Mesendoderm (in vitro differentiated cells): ENCODE measurements at regions not wholly inside any gene's neighbourhood (a gene's known extent, or its start where the extent isn't known, plus 50 kb on each side); places are given as distances from the start of the nearest gene placed in this dataset.

Experiments used
- DNase-seq: peaks from one replicate; pipeline ENCODE4 v3.0.0; 2013
- H2AK5ac ChIP-seq: 2 replicates; pipeline ENCODE4 v1.6.1; 2013; ENCODE audit warnings: low read length, inconsistent platforms
- H2BK120ac ChIP-seq: 2 replicates; pipeline ENCODE4 v1.6.1; 2013; ENCODE audit warnings: low read depth, mild to moderate bottlenecking, low read length, moderate library complexity, mixed read lengths
- H2BK15ac ChIP-seq: replicated peaks from 2 replicates; pipeline ENCODE4 v1.6.1; 2013; ENCODE audit warnings: low read depth, mild to moderate bottlenecking, moderate library complexity
- H2BK5ac ChIP-seq: 2 replicates; pipeline ENCODE4 v1.6.1; 2013; ENCODE audit warnings: low read length, inconsistent platforms
- H3K18ac ChIP-seq: 2 replicates; pipeline ENCODE4 v1.6.1; 2013; ENCODE audit warnings: mild to moderate bottlenecking, low read length, mixed read lengths
- H3K23ac ChIP-seq: one replicate; pipeline ENCODE4 v1.6.1; 2013; ENCODE audit warnings: low read length
- H3K27ac ChIP-seq: 2 replicates; pipeline ENCODE4 v1.5.1; 2013; ENCODE audit warnings: low read depth, mild to moderate bottlenecking, inconsistent platforms, low read length, moderate library complexity
- H3K27me3 ChIP-seq: 2 replicates; pipeline ENCODE4 v1.6.1; 2013; ENCODE audit warnings: low read length, control low read depth, mild to moderate bottlenecking, inconsistent platforms; ENCODE audit not compliant: insufficient read depth, poor library complexity
- H3K36me3 ChIP-seq: 2 replicates; pipeline ENCODE4 v1.6.1; 2013; ENCODE audit warnings: low read length, inconsistent platforms; ENCODE audit not compliant: control insufficient read depth, insufficient read depth
- H3K4ac ChIP-seq: one replicate; pipeline ENCODE4 v1.6.1; 2013; ENCODE audit warnings: low read depth, mild to moderate bottlenecking, low read length, moderate library complexity
- H3K4me1 ChIP-seq: 2 replicates; pipeline ENCODE4 v1.6.1; 2013; ENCODE audit warnings: low read depth, low read length, inconsistent platforms; ENCODE audit not compliant: control insufficient read depth
- H3K4me2 ChIP-seq: 2 replicates; pipeline ENCODE4 v1.6.1; 2013; ENCODE audit warnings: low read length
- H3K4me3 ChIP-seq: 2 replicates; pipeline ENCODE4 v1.5.1; 2013; ENCODE audit warnings: mild to moderate bottlenecking, low read length
- H3K56ac ChIP-seq: one replicate; pipeline ENCODE4 v1.6.1; 2013; ENCODE audit warnings: low read length
- H3K79me1 ChIP-seq: 2 replicates; pipeline ENCODE4 v1.6.1; 2013; ENCODE audit warnings: low read length, inconsistent platforms
- H3K79me2 ChIP-seq: 2 replicates; pipeline ENCODE4 v1.6.1; 2013; ENCODE audit warnings: mild to moderate bottlenecking, low read length; ENCODE audit not compliant: control insufficient read depth, insufficient read depth
- H3K9ac ChIP-seq: 2 replicates; pipeline ENCODE4 v1.6.1; 2013; ENCODE audit warnings: low read length, inconsistent platforms
- H4K5ac ChIP-seq: one replicate; pipeline ENCODE4 v1.6.1; 2013; ENCODE audit warnings: low read length
- H4K8ac ChIP-seq: one replicate; pipeline ENCODE4 v1.6.1; 2013; ENCODE audit warnings: low read depth, mild to moderate bottlenecking, control low read depth, low read length, moderate library complexity
- WGBS: extraction: QIAGEN DNeasy Blood & Tissue Kit; methylation state at CpG from one replicate; pipeline ENCODE4 v1.1.7; 2013; ENCODE audit warnings: low lambda C conversion rate, missing lambda C conversion rate; ENCODE audit not compliant: insufficient coverage; ENCODE audit errors: extremely low coverage; 5-methylcytosine and 5-hydroxymethylcytosine counted together

DNA sequence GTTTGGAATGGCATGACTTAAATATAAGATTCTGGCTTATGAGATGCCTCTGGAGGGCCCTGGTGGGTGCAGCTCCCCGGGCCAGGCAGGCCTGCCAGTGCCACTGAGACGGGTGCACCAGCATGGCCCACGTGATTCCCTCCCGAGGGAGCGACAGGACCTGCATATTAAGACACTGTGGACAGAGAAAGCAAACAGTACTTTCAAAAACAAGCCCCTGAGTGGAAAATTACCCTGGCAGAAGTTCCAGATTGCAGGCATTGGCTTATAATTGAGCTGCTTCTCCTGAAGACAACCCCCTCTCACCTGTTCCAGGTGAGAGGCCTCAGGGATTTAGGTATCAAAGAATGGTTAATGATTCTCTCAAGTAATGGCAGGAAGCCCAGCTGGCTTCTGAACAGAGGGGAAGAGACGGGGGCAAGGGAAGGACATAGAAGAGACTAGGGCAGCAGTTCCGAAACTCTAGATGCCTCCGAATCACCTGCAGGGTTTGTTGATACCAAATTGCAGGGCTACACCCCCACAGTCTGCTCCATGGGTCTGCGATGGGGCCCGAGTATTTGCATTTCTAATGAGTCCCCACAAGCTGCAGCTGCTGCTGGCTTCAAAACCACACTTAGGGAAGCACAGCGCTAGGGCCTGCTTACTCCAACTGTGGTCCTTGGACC, 66.0 kb upstream of the DOCK1 start:
- Histone ChIP-seq H3K79me1 (no peaks in the 10 kb centered on the region), H3K79me2 (no peaks in the 10 kb centered on the region), H3K4me3 (no peak overlapping the region), H3K4me1 (peaks cover 2% of the 10 kb centered on the region), H3K36me3 (no peaks in the 10 kb centered on the region), H3K56ac (no peak overlapping the region), H3K18ac (no peak overlapping the region), H3K27ac (no peak overlapping the region), H3K23ac (no peak overlapping the region), H2AK5ac (no peak overlapping the region), H3K9ac (no peak overlapping the region), H3K27me3 (no peaks in the 10 kb centered on the region), H2BK120ac (no peak overlapping the region), H3K4me2 (no peak overlapping the region), H3K4ac (no peak overlapping the region), H2BK15ac (no peak overlapping the region), H4K8ac (no peak overlapping the region), H4K5ac (no peak overlapping the region), H2BK5ac (no peak overlapping the region)
- WGBS = no CpG with 5 or more reads among the region's 11 CpGs
- DNase-seq = no peak

DNA sequence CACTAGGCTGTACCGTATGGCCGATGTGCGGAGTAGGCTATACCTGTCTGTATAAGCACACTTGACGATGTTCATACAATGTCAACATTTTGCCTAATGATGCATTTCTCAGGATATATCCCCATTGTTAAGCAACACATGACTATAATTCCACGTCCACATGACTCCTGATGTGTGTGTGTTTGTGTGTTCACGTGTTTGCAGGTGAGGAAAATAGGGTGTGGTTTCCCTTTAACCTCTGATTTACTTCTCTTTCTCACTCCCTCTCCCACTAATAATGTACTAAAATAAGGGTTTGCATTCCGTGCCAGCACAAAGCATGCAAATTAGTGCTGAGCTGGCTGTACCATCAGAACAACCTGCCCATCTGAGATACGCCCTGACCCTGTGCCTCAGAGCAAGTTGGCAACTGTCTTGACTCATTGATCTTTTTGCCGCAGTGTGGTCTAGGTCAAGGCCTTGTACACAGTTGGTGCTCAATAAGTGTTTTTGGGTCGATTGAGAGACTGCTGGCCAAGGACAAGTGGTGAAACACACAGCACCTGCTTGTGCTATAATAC, 64.6 kb upstream of the DOCK1 start:
- no peak for DNase-seq
- H3K36me3 ChIP-seq = no peaks in the 10 kb centered on the region
- H2BK120ac ChIP-seq = no peak overlapping the region
- H3K4me1 ChIP-seq = peaks cover 2% of the 10 kb centered on the region
- no peak overlapping the region for H3K23ac ChIP-seq
- WGBS = no CpG with 5 or more reads among the region's 10 CpGs
- no peaks in the 10 kb centered on the region for H3K79me1 ChIP-seq
- no peaks in the 10 kb centered on the region for H3K27me3 ChIP-seq
- H2AK5ac ChIP-seq = no peak overlapping the region
- H3K4ac ChIP-seq = no peak overlapping the region
- H3K18ac ChIP-seq = no peak overlapping the region
- H2BK15ac ChIP-seq = no peak overlapping the region
- H3K27ac ChIP-seq = no peak overlapping the region
- H2BK5ac ChIP-seq = no peak overlapping the region
- H4K5ac ChIP-seq = no peak overlapping the region
- no peaks in the 10 kb centered on the region for H3K79me2 ChIP-seq
- H3K56ac ChIP-seq = no peak overlapping the region
- H4K8ac ChIP-seq = no peak overlapping the region
- no peak overlapping the region for H3K9ac ChIP-seq
- H3K4me3 ChIP-seq = no peak overlapping the region
- no peak overlapping the region for H3K4me2 ChIP-seq

DNA sequence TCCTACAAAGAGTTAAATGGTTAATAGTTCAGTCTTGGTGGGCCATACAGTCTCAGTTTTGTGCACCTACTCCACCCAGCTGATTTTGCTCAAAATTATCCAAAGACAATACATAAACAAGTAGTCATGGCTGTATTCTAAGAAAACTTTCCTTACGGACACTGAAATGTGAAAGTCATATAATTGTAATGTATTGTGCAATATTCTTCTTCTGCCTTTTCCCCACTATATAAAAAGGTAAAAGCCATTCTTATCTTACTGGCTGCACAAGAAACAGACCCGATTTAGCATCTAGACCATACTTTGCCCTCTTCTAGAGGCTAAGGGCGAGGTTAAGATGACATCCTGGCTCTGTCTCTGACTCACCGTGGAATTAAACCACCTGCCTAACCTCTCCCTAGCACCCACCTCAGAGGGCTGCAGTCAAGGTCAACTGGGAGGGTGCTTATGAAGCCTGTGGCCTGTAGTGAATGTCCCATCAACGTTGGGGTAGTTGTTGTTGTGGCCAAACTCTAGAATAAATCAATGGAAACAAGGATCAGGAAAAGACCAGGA, 63.8 kb upstream of the DOCK1 start:
- no peak overlapping the region for H3K27ac ChIP-seq

DNA sequence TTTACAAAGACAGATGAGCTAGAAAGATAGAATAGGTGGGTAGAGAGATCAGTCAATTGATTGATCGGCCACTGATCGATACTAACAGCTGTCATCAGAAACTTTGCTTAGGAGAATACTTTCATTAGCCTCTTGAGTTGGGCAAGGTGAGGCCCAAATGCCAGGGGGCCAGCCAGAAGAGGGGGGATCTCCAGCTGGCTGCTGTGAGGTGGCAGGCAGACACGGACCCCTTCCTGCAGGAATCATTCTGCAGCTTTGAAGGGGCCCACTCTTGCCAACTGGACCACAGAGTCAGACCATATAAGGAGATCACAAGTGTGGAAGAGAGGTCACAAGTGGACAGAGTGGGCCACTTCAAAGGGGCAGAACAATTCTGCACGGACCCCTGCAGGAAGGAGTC, 62.9 kb upstream of the DOCK1 start:
- Histone ChIP-seq H3K56ac (peak overlapping the region; percentile 36), H3K23ac (no peak overlapping the region), H3K36me3 (no peaks in the 10 kb centered on the region), H3K18ac (peak overlapping the region; percentile 41), H3K4ac (no peak overlapping the region), H2BK15ac (no peak overlapping the region), H3K27me3 (no peaks in the 10 kb centered on the region), H4K8ac (no peak overlapping the region), H3K4me1 (peaks cover 2% of the 10 kb centered on the region), H2BK120ac (no peak overlapping the region), H3K4me3 (no peak overlapping the region), H3K4me2 (no peak overlapping the region), H3K9ac (no peak overlapping the region), H3K79me2 (no peaks in the 10 kb centered on the region), H2AK5ac (no peak overlapping the region), H3K79me1 (no peaks in the 10 kb centered on the region), H2BK5ac (no peak overlapping the region), H4K5ac (no peak overlapping the region), H3K27ac (no peak overlapping the region)
- no CpG with 5 or more reads among the region's 4 CpGs for WGBS
- no peak for DNase-seq

More for the DNA sequence above, 63.8 kb upstream of the DOCK1 start:
- H2BK5ac ChIP-seq = no peak overlapping the region
- H3K4me3 ChIP-seq = no peak overlapping the region
- peaks cover 2% of the 10 kb centered on the region for H3K4me1 ChIP-seq
- H3K36me3 ChIP-seq = no peaks in the 10 kb centered on the region
- no peak overlapping the region for H3K56ac ChIP-seq
- H3K9ac ChIP-seq = no peak overlapping the region
- H2AK5ac ChIP-seq = no peak overlapping the region
- DNase-seq = no peak
- no peak overlapping the region for H3K18ac ChIP-seq
- H3K79me2 ChIP-seq = no peaks in the 10 kb centered on the region
- H3K27me3 ChIP-seq = no peaks in the 10 kb centered on the region
- no peak overlapping the region for H3K23ac ChIP-seq
- no peak overlapping the region for H3K4me2 ChIP-seq
- no peak overlapping the region for H4K8ac ChIP-seq
- H3K79me1 ChIP-seq = no peaks in the 10 kb centered on the region
- WGBS = no CpG with 5 or more reads among the region's 5 CpGs
- H4K5ac ChIP-seq = no peak overlapping the region
- H2BK15ac ChIP-seq = no peak overlapping the region
- H2BK120ac ChIP-seq = no peak overlapping the region
- H3K4ac ChIP-seq = no peak overlapping the region

DNA sequence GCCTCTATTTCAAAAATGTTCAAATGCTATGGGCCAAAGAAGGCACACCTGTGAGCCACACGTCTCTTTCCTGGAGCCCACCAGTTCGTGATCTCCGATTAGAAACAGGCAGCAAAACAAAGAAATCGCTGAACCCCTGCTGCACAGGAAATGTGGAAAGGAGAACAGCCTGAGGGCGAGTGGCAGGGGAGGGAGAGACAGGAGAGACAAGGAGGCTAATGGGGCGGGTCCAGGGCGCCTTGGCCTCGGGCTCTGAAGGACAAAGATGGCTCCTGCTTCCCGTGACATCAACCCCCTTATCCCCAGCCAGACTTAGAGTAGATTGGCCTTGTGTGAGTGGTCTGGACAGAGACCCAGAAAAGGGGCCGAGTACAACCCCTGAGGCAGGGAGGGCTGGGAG, 62.4 kb upstream of the DOCK1 start:
- Histone ChIP-seq H3K18ac (peak overlapping the region; percentile 44), H3K79me1 (no peaks in the 10 kb centered on the region), H3K79me2 (no peaks in the 10 kb centered on the region), H3K27ac (no peak overlapping the region), H3K36me3 (no peaks in the 10 kb centered on the region), H2BK15ac (no peak overlapping the region), H2BK5ac (no peak overlapping the region), H3K56ac (peak overlapping the region; percentile 36), H3K4me3 (no peak overlapping the region), H3K23ac (no peak overlapping the region), H2AK5ac (no peak overlapping the region), H3K4ac (no peak overlapping the region), H3K4me1 (peaks cover 2% of the 10 kb centered on the region), H2BK120ac (no peak overlapping the region), H4K5ac (no peak overlapping the region), H3K9ac (no peak overlapping the region), H3K4me2 (no peak overlapping the region), H3K27me3 (no peaks in the 10 kb centered on the region), H4K8ac (no peak overlapping the region)
- DNase-seq = peak; percentile 78
- WGBS = no CpG with 5 or more reads among the region's 10 CpGs
